ENCODE measurements at regions not wholly inside any gene's neighbourhood (a gene's known extent, or its start where the extent isn't known, plus 50 kb on each side); places are given as distances from the start of the nearest gene placed in this dataset.
"Not testable (repeated sequence)": the region's sequence is repeated elsewhere in the genome, so short reads cannot be mapped to it uniquely, and the experiment has no call there.

DNA sequence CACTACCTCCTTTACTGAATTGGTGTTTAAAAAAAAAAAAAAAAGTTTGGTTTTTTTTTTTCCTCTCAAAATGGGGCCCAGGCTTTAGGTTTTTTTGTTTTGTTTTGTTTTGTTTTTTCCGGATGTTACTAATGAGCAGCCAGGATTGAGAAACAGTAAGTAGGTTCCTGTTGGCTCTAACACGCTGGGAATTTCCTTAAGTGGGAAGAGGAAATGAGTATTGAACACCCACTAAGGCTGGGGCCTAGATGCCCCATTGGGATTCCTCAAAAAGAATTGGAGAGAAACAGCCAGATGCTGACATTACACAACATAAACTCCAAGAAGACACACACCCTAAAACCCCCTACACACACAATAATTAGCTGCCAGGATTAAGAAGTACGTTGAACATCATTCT lies 102.2 kb upstream of the NANOS1 start:
- peaks cover 2% of the 10 kb centered on the region for H3K4me1 Mint-ChIP-seq
- H3K9me3 Mint-ChIP-seq, result peaks cover 22% of the 10 kb centered on the region
- H3K36me3 Mint-ChIP-seq, result no peaks in the 10 kb centered on the region
- no peak for DNase-seq
- no peak overlapping the region for H3K4me3 Mint-ChIP-seq
- H3K27ac Mint-ChIP-seq, result no peak overlapping the region
- H3K27me3 Mint-ChIP-seq, result peaks cover 22% of the 10 kb centered on the region

DNA sequence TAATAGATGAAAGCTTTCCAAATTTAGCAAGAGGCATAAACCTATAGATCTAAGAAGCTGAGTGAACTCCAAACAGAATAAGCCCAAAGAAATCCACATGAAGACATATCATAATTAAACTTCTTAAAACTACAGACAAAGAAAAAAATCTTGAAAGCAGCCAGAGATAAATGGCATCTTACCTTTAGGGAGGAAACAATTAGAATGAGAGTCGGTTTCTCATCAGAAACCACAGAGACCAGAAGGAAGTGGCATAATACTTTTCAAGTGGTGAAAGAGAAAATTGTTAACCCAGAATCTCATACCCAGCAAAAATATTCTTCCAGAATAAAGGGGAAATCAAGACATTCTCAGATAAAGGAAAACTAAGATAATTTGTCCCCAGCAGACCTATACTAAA lies 98.9 kb upstream of the NANOS1 start:
- Mint-ChIP-seq H3K27ac (no peak overlapping the region), H3K9me3 (peaks cover 24% of the 10 kb centered on the region), H3K36me3 (no peaks in the 10 kb centered on the region), H3K4me3 (no peak overlapping the region), H3K4me1 (peaks cover 2% of the 10 kb centered on the region), H3K27me3 (peaks cover 39% of the 10 kb centered on the region)
- no peak for DNase-seq

DNA sequence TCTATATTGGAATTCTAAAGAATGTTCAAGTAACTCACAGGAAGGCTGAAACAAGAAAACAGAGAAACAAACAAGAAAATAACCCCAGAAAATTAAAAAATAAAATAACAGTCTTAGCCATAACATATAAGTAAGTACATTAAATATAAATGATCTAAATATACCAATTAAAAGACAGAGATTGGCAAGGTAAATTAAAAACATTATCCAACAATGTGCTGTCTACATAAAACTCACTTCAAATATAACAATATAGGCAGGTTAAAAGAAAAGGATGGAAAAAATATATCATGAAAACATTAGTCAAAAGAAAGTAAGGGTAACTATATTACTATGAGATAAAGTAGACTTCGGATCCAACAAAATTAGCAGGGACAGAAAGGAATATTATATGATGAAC lies 98.1 kb upstream of the NANOS1 start:
- no peaks in the 10 kb centered on the region for H3K36me3 Mint-ChIP-seq
- H3K27ac Mint-ChIP-seq, result no peak overlapping the region
- DNase-seq, result no peak

DNA sequence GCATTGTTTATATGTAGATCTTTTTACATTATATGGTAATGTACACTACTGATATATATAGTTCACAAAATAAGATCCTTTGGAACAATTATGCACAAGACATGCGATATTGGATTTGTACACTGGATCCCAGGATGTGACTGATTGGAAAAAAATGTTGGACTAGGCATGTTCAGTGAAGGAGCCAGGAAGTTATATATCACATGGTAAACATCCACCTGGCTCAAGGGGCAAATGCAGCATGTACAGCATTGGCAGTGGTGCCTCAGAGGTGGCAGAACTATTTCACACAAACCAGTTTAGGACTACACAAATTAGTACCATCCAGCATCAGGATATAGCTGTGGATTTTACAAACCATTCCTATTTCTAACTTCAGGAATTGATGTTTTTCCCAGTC lies 97.4 kb upstream of the NANOS1 start:
- H3K4me3 Mint-ChIP-seq, H3K4me1 Mint-ChIP-seq, H3K36me3 Mint-ChIP-seq, H3K27ac Mint-ChIP-seq, DNase-seq: not testable (repeated sequence)
- peaks cover 24% of the 10 kb centered on the region for H3K9me3 Mint-ChIP-seq
- peaks cover 40% of the 10 kb centered on the region for H3K27me3 Mint-ChIP-seq

More for the DNA sequence above, 98.1 kb upstream of the NANOS1 start:
- Mint-ChIP-seq H3K4me3 (no peak overlapping the region), H3K9me3 (peaks cover 24% of the 10 kb centered on the region), H3K27me3 (peaks cover 38% of the 10 kb centered on the region), H3K4me1 (peaks cover 2% of the 10 kb centered on the region)

DNA sequence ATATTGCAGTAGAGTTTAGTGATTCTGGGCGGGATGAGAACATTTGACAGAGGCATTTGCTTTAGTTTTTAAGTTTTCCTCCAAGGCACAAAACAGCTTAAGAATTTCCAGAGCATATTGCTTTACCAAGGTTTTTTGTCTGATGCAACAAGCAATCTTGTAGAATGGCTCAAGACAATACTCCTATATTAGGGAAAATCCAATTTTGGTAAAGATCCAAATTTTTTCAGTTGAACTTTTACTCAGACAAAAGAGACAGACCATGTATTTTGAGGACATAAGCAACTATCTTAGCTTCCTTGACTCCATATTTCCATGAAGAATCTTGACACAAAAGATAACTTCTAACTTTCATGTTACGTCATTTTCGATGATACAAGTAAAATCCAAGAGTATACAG lies 92.3 kb upstream of the NANOS1 start:
- peaks cover 53% of the 10 kb centered on the region for H3K27me3 Mint-ChIP-seq
- peaks cover 4% of the 10 kb centered on the region for H3K9me3 Mint-ChIP-seq
- no peak for DNase-seq
- no peaks in the 10 kb centered on the region for H3K4me1 Mint-ChIP-seq
- no peak overlapping the region for H3K27ac Mint-ChIP-seq
- no peaks in the 10 kb centered on the region for H3K36me3 Mint-ChIP-seq
- H3K4me3 Mint-ChIP-seq, result no peak overlapping the region

DNA sequence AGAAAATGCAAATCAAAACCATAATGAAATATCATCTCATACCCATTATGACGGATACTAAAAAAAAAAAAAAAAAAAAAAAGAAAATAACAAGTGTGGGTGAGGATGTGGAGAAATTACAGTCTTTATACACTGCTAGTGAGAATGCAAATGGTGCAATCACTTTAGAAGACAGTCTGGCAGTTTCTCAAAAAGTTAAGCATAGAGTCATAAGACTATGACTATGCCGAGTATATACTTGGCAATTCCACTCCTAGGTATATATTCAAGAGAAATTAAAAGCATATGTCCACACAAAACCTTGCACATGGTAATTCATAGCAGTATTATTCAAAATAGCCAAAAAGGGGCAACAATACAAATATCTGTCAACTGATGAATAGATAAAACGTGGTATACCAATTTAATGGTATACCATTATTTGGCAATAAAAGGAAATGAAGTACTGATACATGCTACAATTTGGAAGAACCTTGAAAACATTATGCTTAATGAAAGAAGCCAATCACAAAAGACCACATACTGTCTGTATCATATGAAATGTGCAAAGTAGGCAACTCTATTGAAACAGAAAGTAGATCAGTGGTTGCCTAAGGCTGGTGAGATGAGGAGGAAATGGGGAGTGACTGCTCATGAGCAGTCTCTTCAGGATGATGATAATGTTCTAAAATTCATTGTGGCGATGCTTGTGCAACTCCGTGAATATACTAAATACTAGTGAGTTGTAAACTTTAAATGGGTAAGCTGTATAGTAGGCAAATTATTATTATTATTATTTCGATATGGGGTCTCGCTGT lies 90.1 kb upstream of the NANOS1 start:
- Mint-ChIP-seq H3K4me3 (no peak overlapping the region), H3K27ac (no peak overlapping the region), H3K4me1 (no peaks in the 10 kb centered on the region), H3K27me3 (peaks cover 34% of the 10 kb centered on the region), H3K9me3 (peaks cover 2% of the 10 kb centered on the region), H3K36me3 (no peaks in the 10 kb centered on the region)
- no peak for DNase-seq

DNA sequence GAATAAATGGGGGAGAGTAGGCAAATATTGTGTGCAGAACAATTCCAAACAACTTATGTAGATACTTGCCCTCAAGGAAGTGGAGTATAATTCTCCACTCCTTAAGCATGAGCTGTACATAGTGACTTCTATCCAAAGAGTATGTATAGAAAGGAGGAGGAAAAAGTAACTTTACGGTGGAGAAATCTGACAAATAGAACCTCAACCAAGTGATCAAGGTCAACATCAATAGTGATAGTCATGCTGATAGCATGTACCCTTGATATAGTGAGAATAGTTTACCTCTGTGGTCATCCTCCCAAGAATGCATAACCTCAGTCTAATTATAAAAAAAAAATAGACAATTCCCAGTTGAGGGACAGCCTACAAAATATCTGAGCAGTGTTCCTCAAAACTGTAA lies 89.1 kb upstream of the NANOS1 start:
- H3K36me3 Mint-ChIP-seq, result no peaks in the 10 kb centered on the region
- H3K27me3 Mint-ChIP-seq, result peaks cover 25% of the 10 kb centered on the region
- peaks cover 2% of the 10 kb centered on the region for H3K9me3 Mint-ChIP-seq
- DNase-seq, result no peak
- H3K27ac Mint-ChIP-seq, result no peak overlapping the region
- H3K4me3 Mint-ChIP-seq, result no peak overlapping the region
- H3K4me1 Mint-ChIP-seq, result no peaks in the 10 kb centered on the region

DNA sequence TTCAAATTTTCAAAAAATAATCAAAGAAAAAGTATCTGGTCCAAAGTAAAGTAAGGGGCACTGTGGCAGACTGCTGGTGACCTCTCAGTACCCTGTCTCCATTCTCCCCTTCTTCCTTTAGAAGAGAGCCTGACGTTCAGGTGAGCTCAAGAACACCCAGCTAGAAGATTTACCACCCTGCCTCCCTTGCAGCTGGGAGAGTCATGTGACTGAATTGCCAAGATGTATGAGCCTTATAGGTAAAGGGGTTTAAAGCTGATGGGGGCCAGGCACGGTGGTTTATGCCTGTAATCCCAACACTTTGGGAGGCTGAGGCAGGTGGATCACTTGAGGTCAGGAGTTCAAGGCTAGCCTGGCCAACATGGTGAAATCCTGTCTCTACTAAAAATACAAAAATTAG lies 86.3 kb upstream of the NANOS1 start:
- Mint-ChIP-seq H3K4me3 (no peak overlapping the region), H3K27me3 (peaks cover 9% of the 10 kb centered on the region), H3K9me3 (peaks cover 2% of the 10 kb centered on the region), H3K4me1 (no peaks in the 10 kb centered on the region), H3K36me3 (no peaks in the 10 kb centered on the region), H3K27ac (no peak overlapping the region)
- no peak for DNase-seq

DNA sequence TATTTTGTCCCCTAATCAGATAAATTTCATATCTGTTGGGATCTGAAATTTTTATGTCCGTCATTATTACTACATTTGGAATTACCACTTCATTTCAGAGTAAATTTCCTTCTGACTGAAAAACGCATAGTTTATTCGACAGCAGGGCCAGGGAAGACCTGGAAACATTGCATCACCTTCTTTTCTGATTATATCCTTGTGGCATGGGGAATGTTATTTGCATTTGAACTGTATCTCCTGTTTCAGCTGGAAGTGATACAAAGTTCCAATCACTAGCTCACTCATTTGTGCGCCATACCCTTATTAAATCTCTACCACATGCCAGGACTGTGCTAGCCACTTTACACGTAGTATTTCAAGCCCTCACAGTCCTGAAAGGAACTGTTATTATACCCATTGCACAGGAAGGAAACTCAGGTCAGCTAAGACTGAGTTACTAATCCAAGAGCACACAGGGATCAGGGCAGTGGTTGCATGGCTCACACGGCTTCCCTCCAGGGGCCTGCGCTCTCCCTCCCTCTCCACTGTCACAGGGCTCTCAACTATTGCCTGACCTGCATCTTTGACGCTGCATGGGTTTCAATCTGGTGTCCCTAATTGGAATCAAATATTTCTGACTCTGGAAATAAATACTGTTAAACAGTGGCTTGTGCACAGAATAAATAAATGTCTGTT lies 84.4 kb upstream of the NANOS1 start:
- Mint-ChIP-seq H3K27ac (no peak overlapping the region), H3K4me3 (no peak overlapping the region), H3K4me1 (no peaks in the 10 kb centered on the region)

DNA sequence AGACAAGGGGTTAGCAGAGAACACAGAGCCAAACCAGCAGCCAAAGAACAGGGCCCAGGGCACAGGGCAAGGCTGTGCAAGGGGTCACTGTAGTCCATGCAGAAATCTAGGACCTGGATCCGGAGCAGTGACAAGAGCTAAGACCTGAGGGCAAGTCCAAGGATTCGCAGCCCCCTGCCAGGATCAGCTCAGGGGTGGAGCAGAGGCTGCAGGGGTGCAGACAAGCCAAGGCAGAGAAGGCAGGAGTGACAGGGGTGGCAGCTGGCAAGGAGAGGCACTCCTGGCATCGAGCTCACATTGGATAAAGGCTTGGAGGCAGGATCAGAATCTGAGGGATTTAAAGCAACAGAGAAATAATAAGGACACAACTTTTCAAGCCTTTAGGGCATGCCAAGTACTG lies 80.7 kb upstream of the NANOS1 start:
- Mint-ChIP-seq H3K9me3 (no peaks in the 10 kb centered on the region), H3K36me3 (no peaks in the 10 kb centered on the region), H3K4me3 (no peak overlapping the region), H3K27ac (no peak overlapping the region), H3K27me3 (peaks cover 4% of the 10 kb centered on the region), H3K4me1 (no peaks in the 10 kb centered on the region)
- no peak for DNase-seq

More for the DNA sequence above, 84.4 kb upstream of the NANOS1 start:
- no peaks in the 10 kb centered on the region for H3K36me3 Mint-ChIP-seq
- H3K27me3 Mint-ChIP-seq, result peaks cover 8% of the 10 kb centered on the region
- peaks cover 2% of the 10 kb centered on the region for H3K9me3 Mint-ChIP-seq
- DNase-seq, result no peak

DNA sequence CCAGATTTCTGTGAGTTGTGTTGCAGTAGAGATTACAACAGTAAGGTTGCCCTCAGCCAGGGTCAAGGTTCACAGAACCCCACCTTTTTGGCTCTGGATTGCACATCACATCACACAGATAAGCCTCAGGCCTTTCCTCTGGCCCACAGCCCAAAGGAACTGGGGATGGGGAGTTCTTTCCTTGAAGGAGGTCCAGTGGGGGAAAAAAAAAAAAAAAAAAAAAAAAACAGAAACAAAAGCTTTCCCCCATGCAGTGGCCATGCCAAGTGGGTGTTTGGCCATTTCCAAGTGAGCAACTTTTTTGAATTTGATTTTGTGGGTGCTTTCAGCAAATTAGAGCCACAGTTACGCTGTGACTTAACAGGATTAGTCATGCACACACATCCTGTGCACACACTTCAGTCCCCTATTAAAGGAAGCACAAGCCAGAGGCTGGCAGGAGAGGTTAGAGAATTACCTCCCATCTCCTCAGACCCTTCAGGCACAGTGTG lies 79.3 kb upstream of the NANOS1 start:
- no peaks in the 10 kb centered on the region for H3K9me3 Mint-ChIP-seq
- no peak overlapping the region for H3K27ac Mint-ChIP-seq
- H3K27me3 Mint-ChIP-seq, result peaks cover 7% of the 10 kb centered on the region
- DNase-seq, result no peak
- H3K4me3 Mint-ChIP-seq, result no peak overlapping the region
- no peaks in the 10 kb centered on the region for H3K36me3 Mint-ChIP-seq
- H3K4me1 Mint-ChIP-seq, result no peaks in the 10 kb centered on the region

DNA sequence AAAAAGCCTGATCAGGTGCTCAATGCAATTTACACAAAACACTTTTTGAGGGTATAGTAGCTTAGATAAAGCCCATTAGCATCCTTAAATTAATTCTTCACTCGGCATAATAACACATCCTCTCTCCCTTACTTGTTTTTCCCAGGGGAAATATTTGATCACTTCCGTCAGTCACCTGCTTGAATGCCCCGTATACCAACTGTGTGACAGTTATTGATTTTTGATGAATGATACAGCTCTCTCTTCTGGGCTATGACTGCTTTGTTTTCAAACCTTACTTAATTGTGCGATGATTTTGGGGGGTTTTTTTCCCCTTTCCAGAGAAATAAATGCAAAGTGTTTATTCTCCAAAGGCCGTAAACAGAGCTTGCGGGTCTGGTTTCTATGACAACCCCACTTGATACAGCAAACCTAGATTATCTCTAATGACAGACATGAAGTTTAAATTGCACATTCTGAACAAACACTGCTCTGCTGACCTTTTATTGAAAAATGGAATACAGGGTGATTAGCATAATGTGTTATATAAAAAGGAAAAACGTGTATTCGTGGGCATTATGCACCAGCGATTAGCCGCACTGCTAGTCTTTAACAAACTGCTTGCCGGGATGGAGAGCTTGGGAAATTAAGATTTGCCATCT lies 78.4 kb upstream of the NANOS1 start:
- H3K4me1 Mint-ChIP-seq, result no peaks in the 10 kb centered on the region
- no peaks in the 10 kb centered on the region for H3K9me3 Mint-ChIP-seq
- no peak overlapping the region for H3K27ac Mint-ChIP-seq
- no peaks in the 10 kb centered on the region for H3K36me3 Mint-ChIP-seq
- H3K4me3 Mint-ChIP-seq, result no peak overlapping the region
- DNase-seq, result no peak
- H3K27me3 Mint-ChIP-seq, result peaks cover 7% of the 10 kb centered on the region

DNA sequence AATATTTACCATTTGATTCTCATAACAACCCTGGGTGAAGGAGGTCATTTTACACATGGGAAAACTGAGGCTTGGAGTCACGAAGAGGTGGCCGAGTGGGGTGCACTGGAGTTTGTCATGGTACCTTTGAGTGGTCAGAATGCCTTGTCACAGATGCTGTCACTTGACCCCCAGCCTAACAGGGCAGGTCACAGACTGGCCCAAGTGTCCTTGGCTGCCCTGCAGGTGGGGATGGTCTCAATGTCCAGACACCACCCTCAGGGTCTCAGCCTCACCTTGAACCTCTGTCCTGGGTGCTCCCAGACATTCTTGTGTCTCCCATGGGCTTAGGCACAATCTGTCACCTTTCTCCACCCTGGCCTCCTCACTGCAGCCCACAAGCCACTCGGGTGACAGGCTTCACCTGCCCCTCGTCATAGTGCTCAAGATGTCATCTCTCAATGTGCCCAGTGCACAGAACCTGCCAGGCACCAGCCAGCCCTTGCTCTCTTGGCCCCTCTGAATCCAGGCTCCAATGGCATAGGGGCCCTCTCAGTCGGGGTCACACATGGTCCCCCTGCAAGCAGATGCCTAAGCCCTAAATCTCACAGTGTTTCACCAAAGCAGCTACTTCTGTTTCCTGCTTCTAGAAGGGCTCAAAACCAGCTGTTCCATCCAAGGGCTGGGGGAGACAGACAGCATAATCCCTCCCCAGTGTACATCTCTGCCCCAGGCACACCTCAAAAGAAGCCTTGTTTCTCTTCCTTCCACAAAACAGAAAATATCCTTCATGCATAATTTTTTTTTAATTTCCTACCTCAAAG lies 76.8 kb upstream of the NANOS1 start:
- Mint-ChIP-seq H3K9me3 (no peaks in the 10 kb centered on the region), H3K27me3 (peaks cover 7% of the 10 kb centered on the region), H3K27ac (no peak overlapping the region), H3K36me3 (no peaks in the 10 kb centered on the region), H3K4me1 (no peaks in the 10 kb centered on the region), H3K4me3 (no peak overlapping the region)
- DNase-seq, result no peak

DNA sequence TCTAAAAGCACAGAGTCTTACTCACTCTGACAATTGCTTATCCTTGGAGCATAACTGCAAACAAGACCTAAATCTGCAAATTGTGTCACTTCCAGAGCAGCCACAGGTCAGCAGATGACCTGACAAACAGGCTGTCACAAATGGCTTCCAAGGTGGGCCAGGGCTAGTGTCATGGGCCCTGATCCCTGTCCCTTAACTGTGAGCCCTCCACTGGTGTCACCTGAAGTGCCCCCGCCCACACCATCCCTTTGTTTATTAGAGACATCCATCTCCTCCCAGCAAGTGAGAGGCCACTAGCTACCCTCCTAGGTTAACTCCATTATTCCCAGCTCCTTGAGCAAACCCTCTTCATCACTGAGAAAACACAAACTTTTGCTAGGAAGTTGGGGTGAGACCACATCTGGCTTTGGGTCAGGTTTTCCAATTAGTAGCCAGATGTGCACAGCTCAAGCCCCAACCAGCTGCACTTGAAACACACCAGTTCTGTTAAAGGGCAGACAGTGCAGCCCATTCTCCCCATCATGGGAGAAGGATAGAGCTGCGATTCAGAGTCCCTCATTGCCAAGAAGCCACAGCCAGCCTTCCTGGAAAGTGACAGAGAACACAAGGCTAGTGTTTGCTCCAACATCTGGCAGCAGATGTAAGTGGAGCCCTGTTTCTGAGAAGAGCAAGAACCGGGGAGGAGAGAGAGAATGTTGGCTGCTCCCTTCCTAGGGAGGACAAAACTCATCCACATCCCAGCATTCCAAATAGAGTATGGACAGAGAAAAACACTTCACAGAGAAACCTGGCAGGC lies 75.7 kb upstream of the NANOS1 start:
- Mint-ChIP-seq H3K9me3 (no peaks in the 10 kb centered on the region), H3K27ac (no peak overlapping the region), H3K36me3 (no peaks in the 10 kb centered on the region), H3K4me3 (no peak overlapping the region), H3K27me3 (peaks cover 7% of the 10 kb centered on the region), H3K4me1 (no peaks in the 10 kb centered on the region)
- DNase-seq, result no peak
